ENCODE measurements at regions not wholly inside any gene's neighbourhood (a gene's known extent, or its start where the extent isn't known, plus 50 kb on each side); places are given as distances from the start of the nearest gene placed in this dataset.

DNA sequence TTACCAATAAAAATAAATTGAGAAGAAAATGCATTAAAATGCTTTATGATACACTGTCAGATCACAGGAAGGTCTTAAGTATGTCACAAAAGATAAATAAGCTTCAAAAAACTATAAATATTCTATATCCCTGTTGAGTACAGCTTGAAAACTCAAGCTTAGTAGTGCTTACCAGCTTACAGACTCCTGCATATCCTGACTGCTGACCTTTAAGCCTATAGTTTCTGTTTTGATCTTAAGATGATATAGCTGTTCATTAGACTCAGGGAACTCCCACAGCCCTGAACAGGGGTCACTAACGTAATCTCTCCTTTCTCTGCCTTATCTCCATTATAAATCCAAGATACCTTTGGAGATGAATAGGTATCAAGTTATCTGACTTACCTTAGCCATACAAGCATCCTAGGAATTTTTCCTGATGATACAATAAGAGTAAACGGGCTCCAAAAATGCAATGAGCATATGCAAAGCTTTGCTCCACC is 93.7 kb upstream of the RBBP8 start:
- H3K4me3 ChIP-seq (ENCODE audit: low read length), result no peak overlapping the region
- H4K5ac ChIP-seq (ENCODE audit: low read length), result no peak overlapping the region
- H3K79me2 ChIP-seq (ENCODE audit: control insufficient read depth, insufficient read depth, low read length), result no peaks in the 10 kb centered on the region
- no peak overlapping the region for H3K4ac ChIP-seq (ENCODE audit: low read depth, low read length)
- no peak overlapping the region for H2BK5ac ChIP-seq (ENCODE audit: low read length)
- no peak overlapping the region for H3K4me2 ChIP-seq (ENCODE audit: low read length)
- peaks cover 5% of the 10 kb centered on the region for H3K4me1 ChIP-seq (ENCODE audit: control insufficient read depth, low read depth, low read length)
- peak; percentile 32 for DNase-seq
- no peaks in the 10 kb centered on the region for H3K79me1 ChIP-seq (ENCODE audit: low read length)
- no peak overlapping the region for H3K23ac ChIP-seq (ENCODE audit: low read length)
- no peak overlapping the region for H3K27ac ChIP-seq (ENCODE audit: low read depth, low read length)
- H3K9ac ChIP-seq (ENCODE audit: low read length), result no peak overlapping the region
- H2BK15ac ChIP-seq (replicated peaks; ENCODE audit: low read depth), result no peak overlapping the region
- H2BK120ac ChIP-seq (ENCODE audit: low read depth, low read length), result no peak overlapping the region
- no peak overlapping the region for H4K8ac ChIP-seq (ENCODE audit: low read depth, low read length)
- WGBS (ENCODE audit: extremely low coverage, insufficient coverage, low lambda C conversion rate), result no CpG with 5 or more reads among the region's 2 CpGs
- no peaks in the 10 kb centered on the region for H3K36me3 ChIP-seq (ENCODE audit: control insufficient read depth, insufficient read depth, low read length)
- no peak overlapping the region for H3K18ac ChIP-seq (ENCODE audit: low read length)
- no peak overlapping the region for H2AK5ac ChIP-seq (ENCODE audit: low read length)
- H3K56ac ChIP-seq (ENCODE audit: low read length), result no peak overlapping the region
- H3K27me3 ChIP-seq (ENCODE audit: insufficient read depth, low read length, poor library complexity), result no peaks in the 10 kb centered on the region

DNA sequence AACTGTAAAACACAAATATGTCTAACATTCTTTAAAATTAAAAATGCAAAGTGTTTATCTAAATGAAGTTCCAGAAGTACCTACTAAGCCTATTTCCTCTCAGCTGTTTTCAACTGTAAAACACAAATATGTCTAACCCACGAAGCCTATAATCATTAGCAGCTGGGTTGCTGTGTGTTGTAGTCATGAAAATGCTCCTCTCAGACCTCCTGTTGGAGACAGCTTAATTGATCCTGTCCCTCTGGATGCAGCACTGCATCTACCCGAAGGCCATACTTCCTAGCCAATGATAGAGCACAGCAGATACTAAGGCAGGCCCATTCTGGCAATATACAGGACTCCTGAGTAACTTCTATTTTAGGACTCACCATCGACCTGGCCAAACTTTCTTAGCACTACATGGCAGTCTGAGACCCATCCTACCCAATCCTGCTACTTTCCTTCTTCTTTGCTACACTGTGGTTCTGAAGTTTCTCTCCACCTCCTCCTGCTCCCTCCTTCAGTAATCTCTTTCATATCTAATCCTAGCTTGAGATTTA is 92.5 kb upstream of the RBBP8 start:
- H3K4me2 ChIP-seq (ENCODE audit: low read length), result no peak overlapping the region
- H3K27me3 ChIP-seq (ENCODE audit: insufficient read depth, low read length, poor library complexity), result no peaks in the 10 kb centered on the region
- H3K36me3 ChIP-seq (ENCODE audit: control insufficient read depth, insufficient read depth, low read length), result no peaks in the 10 kb centered on the region
- H3K4ac ChIP-seq (ENCODE audit: low read depth, low read length), result no peak overlapping the region
- no peak overlapping the region for H3K23ac ChIP-seq (ENCODE audit: low read length)
- peak overlapping the region; percentile 14 for H2AK5ac ChIP-seq (ENCODE audit: low read length)
- H2BK15ac ChIP-seq (replicated peaks; ENCODE audit: low read depth), result no peak overlapping the region
- no peaks in the 10 kb centered on the region for H3K79me1 ChIP-seq (ENCODE audit: low read length)
- no peak overlapping the region for H3K9ac ChIP-seq (ENCODE audit: low read length)
- no CpG with 5 or more reads among the region's 3 CpGs for WGBS (ENCODE audit: extremely low coverage, insufficient coverage, low lambda C conversion rate)
- no peak for DNase-seq
- no peak overlapping the region for H3K18ac ChIP-seq (ENCODE audit: low read length)
- H3K4me1 ChIP-seq (ENCODE audit: control insufficient read depth, low read depth, low read length), result peaks cover 5% of the 10 kb centered on the region
- H3K27ac ChIP-seq (ENCODE audit: low read depth, low read length), result no peak overlapping the region
- H3K79me2 ChIP-seq (ENCODE audit: control insufficient read depth, insufficient read depth, low read length), result no peaks in the 10 kb centered on the region
- no peak overlapping the region for H3K56ac ChIP-seq (ENCODE audit: low read length)
- no peak overlapping the region for H4K8ac ChIP-seq (ENCODE audit: low read depth, low read length)
- H2BK5ac ChIP-seq (ENCODE audit: low read length), result no peak overlapping the region
- H3K4me3 ChIP-seq (ENCODE audit: low read length), result no peak overlapping the region
- H4K5ac ChIP-seq (ENCODE audit: low read length), result no peak overlapping the region
- H2BK120ac ChIP-seq (ENCODE audit: low read depth, low read length), result no peak overlapping the region

DNA sequence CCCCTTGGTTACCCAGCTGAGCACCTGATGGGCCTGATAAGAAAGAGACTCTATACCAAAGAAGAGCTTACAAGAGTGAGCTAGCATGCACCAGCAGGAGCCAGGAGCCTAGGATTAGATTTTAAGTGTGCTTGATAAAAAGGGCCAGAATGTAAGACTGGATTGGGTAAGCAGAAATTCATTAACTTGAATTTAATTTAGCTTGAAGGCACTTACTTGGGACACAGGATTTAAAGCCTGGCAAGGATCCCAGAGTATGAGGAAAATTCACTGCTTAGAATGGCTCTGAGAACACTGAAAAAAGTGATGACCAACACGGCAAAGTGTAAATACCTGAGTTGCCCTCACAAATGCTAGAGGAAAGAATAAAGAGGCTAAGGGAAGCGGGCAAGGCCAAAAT is 91.3 kb upstream of the RBBP8 start:
- Histone ChIP-seq H3K4me3 (ENCODE audit: low read length) (no peak overlapping the region), H4K5ac (ENCODE audit: low read length) (no peak overlapping the region), H3K4ac (ENCODE audit: low read depth, low read length) (no peak overlapping the region), H2BK5ac (ENCODE audit: low read length) (no peak overlapping the region), H4K8ac (ENCODE audit: low read depth, low read length) (no peak overlapping the region), H3K23ac (ENCODE audit: low read length) (no peak overlapping the region), H3K27ac (ENCODE audit: low read depth, low read length) (no peak overlapping the region), H2BK120ac (ENCODE audit: low read depth, low read length) (no peak overlapping the region), H3K27me3 (ENCODE audit: insufficient read depth, low read length, poor library complexity) (no peaks in the 10 kb centered on the region), H3K36me3 (ENCODE audit: control insufficient read depth, insufficient read depth, low read length) (no peaks in the 10 kb centered on the region), H3K4me1 (ENCODE audit: control insufficient read depth, low read depth, low read length) (peaks cover 5% of the 10 kb centered on the region), H2BK15ac (replicated peaks; ENCODE audit: low read depth) (no peak overlapping the region), H3K56ac (ENCODE audit: low read length) (no peak overlapping the region), H3K4me2 (ENCODE audit: low read length) (no peak overlapping the region), H2AK5ac (ENCODE audit: low read length) (no peak overlapping the region), H3K79me2 (ENCODE audit: control insufficient read depth, insufficient read depth, low read length) (no peaks in the 10 kb centered on the region), H3K79me1 (ENCODE audit: low read length) (no peaks in the 10 kb centered on the region), H3K9ac (ENCODE audit: low read length) (no peak overlapping the region), H3K18ac (ENCODE audit: low read length) (no peak overlapping the region)
- no CpG with 5 or more reads among the region's 2 CpGs for WGBS (ENCODE audit: extremely low coverage, insufficient coverage, low lambda C conversion rate)
- no peak for DNase-seq

DNA sequence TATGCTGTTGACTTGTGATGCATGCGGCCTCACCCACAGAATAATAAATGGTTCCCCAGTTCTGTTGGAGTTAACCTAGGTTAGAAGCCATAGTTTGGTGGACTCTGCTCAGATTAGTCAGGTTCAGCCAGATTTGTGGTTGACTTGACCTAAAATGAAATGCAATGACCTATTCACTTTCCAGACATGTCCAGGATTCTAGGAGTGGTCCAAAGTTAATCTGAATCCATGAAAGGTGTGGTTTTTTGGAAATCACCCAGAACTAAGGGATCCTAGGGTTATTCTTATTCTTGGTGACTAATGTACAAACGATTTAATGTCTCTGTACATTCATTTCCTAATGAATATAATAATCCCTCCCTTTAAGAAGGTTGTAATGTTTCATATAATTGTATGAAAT is 88.9 kb upstream of the RBBP8 start:
- Histone ChIP-seq H3K4me3 (ENCODE audit: low read length) (no peak overlapping the region), H3K18ac (ENCODE audit: low read length) (no peak overlapping the region), H2AK5ac (ENCODE audit: low read length) (no peak overlapping the region), H2BK120ac (ENCODE audit: low read depth, low read length) (no peak overlapping the region), H3K4ac (ENCODE audit: low read depth, low read length) (no peak overlapping the region), H2BK5ac (ENCODE audit: low read length) (no peak overlapping the region), H2BK15ac (replicated peaks; ENCODE audit: low read depth) (no peak overlapping the region), H3K27ac (ENCODE audit: low read depth, low read length) (no peak overlapping the region), H3K4me1 (ENCODE audit: control insufficient read depth, low read depth, low read length) (peaks cover 3% of the 10 kb centered on the region), H4K8ac (ENCODE audit: low read depth, low read length) (no peak overlapping the region), H3K79me1 (ENCODE audit: low read length) (no peaks in the 10 kb centered on the region), H3K27me3 (ENCODE audit: insufficient read depth, low read length, poor library complexity) (no peaks in the 10 kb centered on the region), H3K23ac (ENCODE audit: low read length) (no peak overlapping the region), H3K4me2 (ENCODE audit: low read length) (no peak overlapping the region), H4K5ac (ENCODE audit: low read length) (no peak overlapping the region), H3K36me3 (ENCODE audit: control insufficient read depth, insufficient read depth, low read length) (no peaks in the 10 kb centered on the region), H3K9ac (ENCODE audit: low read length) (no peak overlapping the region), H3K56ac (ENCODE audit: low read length) (no peak overlapping the region), H3K79me2 (ENCODE audit: control insufficient read depth, insufficient read depth, low read length) (no peaks in the 10 kb centered on the region)
- no CpG with 5 or more reads among the region's 2 CpGs for WGBS (ENCODE audit: extremely low coverage, insufficient coverage, low lambda C conversion rate)
- no peak for DNase-seq

DNA sequence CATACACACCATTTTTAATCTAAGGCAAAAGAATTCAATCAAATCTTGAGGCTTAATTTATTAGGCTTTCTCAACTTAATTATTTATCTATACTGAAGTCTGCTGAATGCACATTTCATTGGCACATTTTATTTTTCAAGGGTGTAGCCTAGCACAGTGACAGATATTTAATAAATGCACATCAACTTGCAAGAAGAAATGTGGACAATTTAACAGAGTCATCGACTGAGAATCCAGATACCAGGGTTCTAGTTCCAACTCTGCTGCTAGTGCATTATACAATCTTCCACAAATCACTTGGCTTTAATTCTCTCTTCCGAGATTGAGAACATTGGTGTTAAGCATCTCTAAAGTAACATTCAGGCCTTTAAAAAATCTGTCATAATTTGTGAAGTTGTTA is 88.5 kb upstream of the RBBP8 start:
- Histone ChIP-seq H3K27me3 (ENCODE audit: insufficient read depth, low read length, poor library complexity) (no peaks in the 10 kb centered on the region), H3K36me3 (ENCODE audit: control insufficient read depth, insufficient read depth, low read length) (no peaks in the 10 kb centered on the region), H2BK5ac (ENCODE audit: low read length) (no peak overlapping the region), H4K8ac (ENCODE audit: low read depth, low read length) (no peak overlapping the region), H3K4me2 (ENCODE audit: low read length) (no peak overlapping the region), H2AK5ac (ENCODE audit: low read length) (no peak overlapping the region), H3K79me1 (ENCODE audit: low read length) (no peaks in the 10 kb centered on the region), H3K56ac (ENCODE audit: low read length) (no peak overlapping the region), H3K4me3 (ENCODE audit: low read length) (no peak overlapping the region), H2BK120ac (ENCODE audit: low read depth, low read length) (no peak overlapping the region), H3K18ac (ENCODE audit: low read length) (no peak overlapping the region), H2BK15ac (replicated peaks; ENCODE audit: low read depth) (no peak overlapping the region), H3K9ac (ENCODE audit: low read length) (no peak overlapping the region), H4K5ac (ENCODE audit: low read length) (no peak overlapping the region), H3K79me2 (ENCODE audit: control insufficient read depth, insufficient read depth, low read length) (no peaks in the 10 kb centered on the region), H3K27ac (ENCODE audit: low read depth, low read length) (no peak overlapping the region), H3K4me1 (ENCODE audit: control insufficient read depth, low read depth, low read length) (peaks cover under 1% of the 10 kb centered on the region), H3K23ac (ENCODE audit: low read length) (no peak overlapping the region), H3K4ac (ENCODE audit: low read depth, low read length) (no peak overlapping the region)
- no peak for DNase-seq
- WGBS (ENCODE audit: extremely low coverage, insufficient coverage, low lambda C conversion rate), result no CpG with 5 or more reads among the region's 2 CpGs

DNA sequence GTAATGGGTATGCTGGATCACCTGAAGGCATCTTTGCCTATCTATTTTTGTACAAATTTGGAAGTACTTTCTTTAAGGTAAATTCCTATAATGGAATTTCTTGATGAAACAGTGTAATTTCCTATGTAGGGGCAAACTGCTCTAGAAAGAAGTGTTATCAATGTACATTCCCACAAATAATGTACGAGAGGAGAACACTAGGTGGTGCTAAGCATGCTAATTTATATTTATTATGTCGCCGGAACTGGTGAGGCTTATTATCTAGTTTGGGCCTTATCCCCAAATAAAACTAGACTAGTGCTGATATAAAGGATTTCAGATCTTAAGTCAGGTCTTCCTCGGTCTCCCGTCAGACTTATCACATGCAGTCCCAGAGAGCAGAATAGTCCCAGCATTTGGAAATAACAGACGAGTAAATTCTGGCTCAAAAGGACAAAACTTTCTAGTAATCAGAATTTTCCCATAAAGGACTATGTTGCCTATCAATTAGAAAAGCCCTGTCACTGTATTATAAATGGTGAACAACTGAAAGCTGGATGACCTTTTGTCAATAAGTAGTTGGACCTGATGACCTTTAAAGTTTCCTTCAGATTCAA is 86.9 kb upstream of the RBBP8 start:
- no peak overlapping the region for H3K27ac ChIP-seq (ENCODE audit: low read depth, low read length)
- no peak overlapping the region for H3K9ac ChIP-seq (ENCODE audit: low read length)
- no peak for DNase-seq
- no peak overlapping the region for H3K4me3 ChIP-seq (ENCODE audit: low read length)
- no peak overlapping the region for H3K4me2 ChIP-seq (ENCODE audit: low read length)
- WGBS (ENCODE audit: extremely low coverage, insufficient coverage, low lambda C conversion rate), result no CpG with 5 or more reads among the region's 6 CpGs
- H3K4me1 ChIP-seq (ENCODE audit: control insufficient read depth, low read depth, low read length), result no peaks in the 10 kb centered on the region
- no peak overlapping the region for H3K56ac ChIP-seq (ENCODE audit: low read length)
- no peaks in the 10 kb centered on the region for H3K27me3 ChIP-seq (ENCODE audit: insufficient read depth, low read length, poor library complexity)
- H3K36me3 ChIP-seq (ENCODE audit: control insufficient read depth, insufficient read depth, low read length), result no peaks in the 10 kb centered on the region
- no peak overlapping the region for H3K23ac ChIP-seq (ENCODE audit: low read length)
- H3K79me2 ChIP-seq (ENCODE audit: control insufficient read depth, insufficient read depth, low read length), result no peaks in the 10 kb centered on the region
- H3K4ac ChIP-seq (ENCODE audit: low read depth, low read length), result no peak overlapping the region
- no peak overlapping the region for H2AK5ac ChIP-seq (ENCODE audit: low read length)
- no peaks in the 10 kb centered on the region for H3K79me1 ChIP-seq (ENCODE audit: low read length)
- H2BK5ac ChIP-seq (ENCODE audit: low read length), result no peak overlapping the region
- H4K5ac ChIP-seq (ENCODE audit: low read length), result no peak overlapping the region
- H2BK15ac ChIP-seq (replicated peaks; ENCODE audit: low read depth), result no peak overlapping the region
- no peak overlapping the region for H4K8ac ChIP-seq (ENCODE audit: low read depth, low read length)
- H2BK120ac ChIP-seq (ENCODE audit: low read depth, low read length), result no peak overlapping the region
- H3K18ac ChIP-seq (ENCODE audit: low read length), result no peak overlapping the region

All from mesendoderm (in vitro differentiated cells).